ENCODE measurements at regions not wholly inside any gene's neighbourhood (a gene's known extent, or its start where the extent isn't known, plus 50 kb on each side); places are given as distances from the start of the nearest gene placed in this dataset.
A peak's percentile ranks its signal among the peaks of the same experiment; 100 is the strongest.

DNA sequence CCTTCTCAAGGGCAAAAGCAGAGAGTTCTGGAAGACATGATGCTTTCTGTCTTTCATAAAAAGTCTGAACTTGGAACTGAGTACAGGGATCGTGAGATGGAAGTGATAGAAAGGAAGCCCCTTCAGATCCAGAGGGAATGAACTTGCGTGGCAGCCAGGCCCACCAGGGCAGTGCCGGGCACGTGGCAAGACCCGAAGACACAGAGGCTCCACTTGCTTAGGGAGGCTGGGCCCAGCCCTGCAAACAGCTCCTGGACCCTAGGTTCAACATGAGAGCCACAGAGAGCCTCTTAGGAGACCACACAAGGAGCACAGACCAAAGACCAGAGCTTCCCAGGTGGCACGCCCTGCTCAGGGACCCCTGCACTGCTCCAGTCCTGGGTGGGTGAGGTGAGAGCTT lies 155.4 kb upstream of the SMIM21 start:
- Histone ChIP-seq H3K9me3 (ENCODE audit: control insufficient read depth, insufficient read depth, low read depth, low read length) (no peaks in the 10 kb centered on the region), H3K79me2 (ENCODE audit: control insufficient read depth, insufficient read depth, low read length) (no peaks in the 10 kb centered on the region), H3K4me3 (replicated peaks in 1 of 4; ENCODE audit: control extremely low read depth in 1 of 4, insufficient read depth in 1 of 4, low read depth in 3 of 4, low read length in 4 of 4) (no peak overlapping the region), H3K9ac (ENCODE audit: insufficient read depth, low read length) (no peak overlapping the region), H2AFZ (ENCODE audit: low read length) (no peak overlapping the region), H3K4me1 (ENCODE audit: control insufficient read depth, extremely low read depth, insufficient read depth, low read length) (no peaks in the 10 kb centered on the region), H4K20me1 (ENCODE audit: control insufficient read depth, extremely low read depth, insufficient read depth, low read length) (no peaks in the 10 kb centered on the region), H3K27ac (ENCODE audit: insufficient read depth, low read length) (no peak overlapping the region), H3K27me3 (ENCODE audit: control insufficient read depth, insufficient read depth, low read length) (no peaks in the 10 kb centered on the region), H3K4me2 (ENCODE audit: extremely low read depth, insufficient read depth, low read length) (no peak overlapping the region), H3K36me3 (ENCODE audit: control insufficient read depth, insufficient read depth, low read length) (no peaks in the 10 kb centered on the region)
- DNase-seq (ENCODE audit: low read depth in 2 of 2) = no peak
- TF ChIP-seq, protein P1, sequence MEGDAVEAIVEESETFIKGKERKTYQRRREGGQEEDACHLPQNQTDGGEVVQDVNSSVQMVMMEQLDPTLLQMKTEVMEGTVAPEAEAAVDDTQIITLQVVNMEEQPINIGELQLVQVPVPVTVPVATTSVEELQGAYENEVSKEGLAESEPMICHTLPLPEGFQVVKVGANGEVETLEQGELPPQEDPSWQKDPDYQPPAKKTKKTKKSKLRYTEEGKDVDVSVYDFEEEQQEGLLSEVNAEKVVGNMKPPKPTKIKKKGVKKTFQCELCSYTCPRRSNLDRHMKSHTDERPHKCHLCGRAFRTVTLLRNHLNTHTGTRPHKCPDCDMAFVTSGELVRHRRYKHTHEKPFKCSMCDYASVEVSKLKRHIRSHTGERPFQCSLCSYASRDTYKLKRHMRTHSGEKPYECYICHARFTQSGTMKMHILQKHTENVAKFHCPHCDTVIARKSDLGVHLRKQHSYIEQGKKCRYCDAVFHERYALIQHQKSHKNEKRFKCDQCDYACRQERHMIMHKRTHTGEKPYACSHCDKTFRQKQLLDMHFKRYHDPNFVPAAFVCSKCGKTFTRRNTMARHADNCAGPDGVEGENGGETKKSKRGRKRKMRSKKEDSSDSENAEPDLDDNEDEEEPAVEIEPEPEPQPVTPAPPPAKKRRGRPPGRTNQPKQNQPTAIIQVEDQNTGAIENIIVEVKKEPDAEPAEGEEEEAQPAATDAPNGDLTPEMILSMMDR (conservative IDR thresholded peaks at IDR 0.05 in 1 of 2, IDR thresholded peaks at IDR 0.05 in 1 of 2; ENCODE audit: low read depth in 1 of 2, low read length in 2 of 2) = no peak
- TF ChIP-seq EZH2 (IDR thresholded peaks at IDR 0.05; ENCODE audit: low read length, missing control alignments) = no peak

DNA sequence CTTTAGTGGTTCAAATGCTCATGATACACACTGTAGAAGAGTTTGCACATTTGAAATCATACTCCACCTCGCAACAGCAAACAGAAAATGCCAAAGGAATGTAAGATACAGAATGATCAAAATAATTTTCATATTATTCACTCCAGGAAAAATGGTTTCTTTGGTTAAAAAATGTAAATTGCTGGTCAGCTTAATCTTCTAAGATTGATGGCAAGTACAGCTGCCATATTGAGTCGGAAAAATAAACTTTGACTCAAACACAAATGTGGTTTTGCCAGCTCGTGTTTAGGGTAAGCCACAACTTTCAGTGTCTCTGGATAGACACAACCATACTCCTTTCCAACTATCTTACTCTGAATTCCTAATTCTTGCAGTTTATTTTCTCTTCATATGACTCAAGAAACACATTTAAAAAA lies 154.9 kb upstream of the SMIM21 start:
- Histone ChIP-seq H4K20me1 (ENCODE audit: control insufficient read depth, extremely low read depth, insufficient read depth, low read length) (no peaks in the 10 kb centered on the region), H3K4me2 (ENCODE audit: extremely low read depth, insufficient read depth, low read length) (no peak overlapping the region), H3K36me3 (ENCODE audit: control insufficient read depth, insufficient read depth, low read length) (no peaks in the 10 kb centered on the region), H3K27me3 (ENCODE audit: control insufficient read depth, insufficient read depth, low read length) (no peaks in the 10 kb centered on the region), H3K27ac (ENCODE audit: insufficient read depth, low read length) (no peak overlapping the region), H3K9ac (ENCODE audit: insufficient read depth, low read length) (no peak overlapping the region), H2AFZ (ENCODE audit: low read length) (no peak overlapping the region), H3K9me3 (ENCODE audit: control insufficient read depth, insufficient read depth, low read depth, low read length) (no peaks in the 10 kb centered on the region), H3K4me3 (replicated peaks in 1 of 4; ENCODE audit: control extremely low read depth in 1 of 4, insufficient read depth in 1 of 4, low read depth in 3 of 4, low read length in 4 of 4) (no peak overlapping the region), H3K79me2 (ENCODE audit: control insufficient read depth, insufficient read depth, low read length) (no peaks in the 10 kb centered on the region), H3K4me1 (ENCODE audit: control insufficient read depth, extremely low read depth, insufficient read depth, low read length) (no peaks in the 10 kb centered on the region)
- TF ChIP-seq EZH2 (IDR thresholded peaks at IDR 0.05; ENCODE audit: low read length, missing control alignments) = no peak
- TF ChIP-seq, protein P1 (conservative IDR thresholded peaks at IDR 0.05 in 1 of 2, IDR thresholded peaks at IDR 0.05 in 1 of 2; ENCODE audit: low read depth in 1 of 2, low read length in 2 of 2) = no peak
- DNase-seq (ENCODE audit: low read depth in 2 of 2) = peak; percentile 56 to 88

DNA sequence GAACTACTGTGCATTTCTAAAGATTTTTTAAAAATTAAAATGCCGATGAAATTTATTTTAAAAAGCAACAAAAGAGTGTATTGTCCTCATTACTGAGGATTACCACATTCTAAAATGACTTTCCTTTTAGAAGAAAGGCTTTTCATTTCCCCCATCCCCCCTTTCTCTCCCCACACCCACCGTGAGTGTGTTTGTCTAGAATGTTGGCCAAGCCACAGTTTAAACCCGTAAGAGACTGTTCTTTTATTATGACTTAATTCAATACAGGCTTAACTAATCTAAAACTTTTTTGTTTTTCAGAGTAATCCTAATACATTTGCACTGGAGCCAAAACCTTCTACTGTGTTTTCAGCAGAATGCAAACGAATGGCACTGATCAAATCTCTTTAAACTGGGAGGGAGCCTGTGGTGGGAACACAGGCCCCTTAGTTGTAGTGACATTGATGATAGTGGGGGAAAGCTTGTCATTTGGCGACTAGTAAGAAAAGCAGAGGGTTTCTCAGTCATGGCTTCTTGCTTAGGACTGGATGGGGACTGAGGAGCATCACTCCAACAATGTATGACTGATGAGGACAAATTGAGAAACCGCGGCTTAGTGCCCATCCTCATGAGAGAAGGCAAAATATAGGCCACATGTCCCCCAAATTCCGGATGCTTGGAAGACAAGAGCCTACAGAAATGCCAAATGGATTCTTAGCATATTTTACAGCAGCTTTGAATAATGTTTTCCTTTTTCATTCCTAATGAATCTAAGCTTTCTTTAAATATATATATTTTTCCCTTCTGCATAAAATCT lies 154.0 kb upstream of the SMIM21 start:
- no peak for TF ChIP-seq EZH2 (IDR thresholded peaks at IDR 0.05; ENCODE audit: low read length, missing control alignments)
- TF ChIP-seq, protein P1 (conservative IDR thresholded peaks at IDR 0.05 in 1 of 2, IDR thresholded peaks at IDR 0.05 in 1 of 2; ENCODE audit: low read depth in 1 of 2, low read length in 2 of 2) = no peak
- peak in 1 of 2 donors; percentile 49 for DNase-seq (ENCODE audit: low read depth in 2 of 2)
- Histone ChIP-seq H3K4me1 (ENCODE audit: control insufficient read depth, extremely low read depth, insufficient read depth, low read length) (no peaks in the 10 kb centered on the region), H3K79me2 (ENCODE audit: control insufficient read depth, insufficient read depth, low read length) (no peaks in the 10 kb centered on the region), H3K36me3 (ENCODE audit: control insufficient read depth, insufficient read depth, low read length) (no peaks in the 10 kb centered on the region), H3K4me3 (replicated peaks in 1 of 4; ENCODE audit: control extremely low read depth in 1 of 4, insufficient read depth in 1 of 4, low read depth in 3 of 4, low read length in 4 of 4) (no peak overlapping the region), H3K27me3 (ENCODE audit: control insufficient read depth, insufficient read depth, low read length) (no peaks in the 10 kb centered on the region), H3K4me2 (ENCODE audit: extremely low read depth, insufficient read depth, low read length) (no peak overlapping the region), H4K20me1 (ENCODE audit: control insufficient read depth, extremely low read depth, insufficient read depth, low read length) (no peaks in the 10 kb centered on the region), H2AFZ (ENCODE audit: low read length) (no peak overlapping the region), H3K27ac (ENCODE audit: insufficient read depth, low read length) (no peak overlapping the region), H3K9ac (ENCODE audit: insufficient read depth, low read length) (no peak overlapping the region), H3K9me3 (ENCODE audit: control insufficient read depth, insufficient read depth, low read depth, low read length) (no peaks in the 10 kb centered on the region)

Data from fibroblast of lung (primary cell).